ENCODE measurements at regions not wholly inside any gene's neighbourhood (a gene's known extent, or its start where the extent isn't known, plus 50 kb on each side); places are given as distances from the start of the nearest gene placed in this dataset.
A peak's percentile ranks its signal among the peaks of the same experiment; 100 is the strongest.

DNA sequence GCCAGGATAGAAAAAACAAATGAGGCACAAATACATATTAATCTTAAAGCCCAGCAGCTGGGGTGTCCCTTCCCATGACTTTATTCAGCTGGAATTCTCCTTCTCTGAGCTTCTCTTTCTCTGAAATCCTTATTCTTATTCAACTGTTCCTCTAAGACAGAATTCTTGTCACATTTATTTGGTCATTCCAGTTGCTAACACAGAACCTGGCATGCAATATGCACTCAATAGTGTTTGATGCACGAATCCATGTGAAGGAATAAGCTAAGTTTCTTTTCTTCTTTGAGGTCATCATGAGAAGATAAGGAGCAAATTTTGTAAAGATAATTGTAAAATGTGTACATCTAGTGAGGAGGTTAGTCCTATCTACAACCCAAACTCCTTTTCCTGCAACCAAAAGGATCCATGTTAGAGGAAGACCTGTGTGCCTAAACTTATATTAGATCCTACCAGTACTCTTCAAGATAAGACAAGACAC lies 154.2 kb upstream of the KCNMB2 start:
- Mint-ChIP-seq H3K27ac (no peak overlapping the region), H3K27me3 (peaks cover 7 to 20% of the 10 kb centered on the region in 2 donors), H3K4me1 (no peaks in the 10 kb centered on the region), H3K9me3 (no peaks in the 10 kb centered on the region), H3K4me3 (no peak overlapping the region), H3K36me3 (no peaks in the 10 kb centered on the region)
- DNase-seq: no peak
- H3K27ac ChIP-seq (ENCODE audit: low read depth, low read length): no peak overlapping the region
- ChIA-PET CTCF (no interaction called here), POLR2A (no interaction called here)
- H3K36me3 ChIP-seq (ENCODE audit: insufficient read depth, low read length): no peaks in the 10 kb centered on the region
- H3K4me1 ChIP-seq (ENCODE audit: insufficient read depth, low read length): no peaks in the 10 kb centered on the region
- no peak overlapping the region for H3K4me3 ChIP-seq (ENCODE audit: low read length)
- H3K9me3 ChIP-seq (ENCODE audit: low read length): no peaks in the 10 kb centered on the region
- no peaks in the 10 kb centered on the region for H3K27me3 ChIP-seq (ENCODE audit: insufficient read depth, low read length, poor library complexity, severe bottlenecking)

DNA sequence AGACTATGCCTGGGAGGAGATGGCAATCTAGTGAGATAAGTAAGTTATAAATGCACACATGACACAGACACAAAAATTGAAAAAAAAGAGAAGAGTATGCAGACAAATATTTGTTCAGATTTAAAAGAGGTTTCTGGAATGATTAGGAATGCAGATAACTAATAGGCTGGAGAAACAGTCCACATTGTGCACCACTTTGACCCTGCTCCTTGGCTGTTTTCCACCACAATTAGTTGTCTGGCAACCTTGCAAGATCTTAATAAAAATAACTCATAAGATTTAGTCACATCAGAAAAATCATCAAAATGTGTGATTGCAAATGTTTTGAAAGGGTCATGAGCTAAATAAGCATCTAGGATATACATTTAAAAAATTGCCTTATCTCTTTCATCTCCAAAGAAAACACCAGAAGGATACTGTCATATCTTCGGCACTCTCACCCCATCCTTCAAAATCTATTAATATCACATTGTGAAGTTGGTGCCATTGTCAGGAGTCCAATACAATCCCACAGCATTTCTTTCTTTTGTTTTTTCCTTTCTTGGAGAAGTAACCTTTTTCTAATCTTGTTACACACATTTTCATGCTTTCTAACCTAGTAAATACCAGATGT lies 153.7 kb upstream of the KCNMB2 start:
- Histone ChIP-seq H3K27me3 (ENCODE audit: insufficient read depth, low read length, poor library complexity, severe bottlenecking) (no peaks in the 10 kb centered on the region), H3K4me3 (ENCODE audit: low read length) (no peak overlapping the region), H3K27ac (ENCODE audit: low read depth, low read length) (no peak overlapping the region), H3K9me3 (ENCODE audit: low read length) (no peaks in the 10 kb centered on the region), H3K4me1 (ENCODE audit: insufficient read depth, low read length) (no peaks in the 10 kb centered on the region), H3K36me3 (ENCODE audit: insufficient read depth, low read length) (no peaks in the 10 kb centered on the region)
- ChIA-PET POLR2A (no interaction called here), CTCF (no interaction called here)
- DNase-seq: no peak
- Mint-ChIP-seq H3K27ac (no peak overlapping the region), H3K27me3 (peaks cover 7 to 26% of the 10 kb centered on the region in 2 donors), H3K9me3 (no peaks in the 10 kb centered on the region), H3K4me3 (no peak overlapping the region), H3K4me1 (no peaks in the 10 kb centered on the region), H3K36me3 (no peaks in the 10 kb centered on the region)

DNA sequence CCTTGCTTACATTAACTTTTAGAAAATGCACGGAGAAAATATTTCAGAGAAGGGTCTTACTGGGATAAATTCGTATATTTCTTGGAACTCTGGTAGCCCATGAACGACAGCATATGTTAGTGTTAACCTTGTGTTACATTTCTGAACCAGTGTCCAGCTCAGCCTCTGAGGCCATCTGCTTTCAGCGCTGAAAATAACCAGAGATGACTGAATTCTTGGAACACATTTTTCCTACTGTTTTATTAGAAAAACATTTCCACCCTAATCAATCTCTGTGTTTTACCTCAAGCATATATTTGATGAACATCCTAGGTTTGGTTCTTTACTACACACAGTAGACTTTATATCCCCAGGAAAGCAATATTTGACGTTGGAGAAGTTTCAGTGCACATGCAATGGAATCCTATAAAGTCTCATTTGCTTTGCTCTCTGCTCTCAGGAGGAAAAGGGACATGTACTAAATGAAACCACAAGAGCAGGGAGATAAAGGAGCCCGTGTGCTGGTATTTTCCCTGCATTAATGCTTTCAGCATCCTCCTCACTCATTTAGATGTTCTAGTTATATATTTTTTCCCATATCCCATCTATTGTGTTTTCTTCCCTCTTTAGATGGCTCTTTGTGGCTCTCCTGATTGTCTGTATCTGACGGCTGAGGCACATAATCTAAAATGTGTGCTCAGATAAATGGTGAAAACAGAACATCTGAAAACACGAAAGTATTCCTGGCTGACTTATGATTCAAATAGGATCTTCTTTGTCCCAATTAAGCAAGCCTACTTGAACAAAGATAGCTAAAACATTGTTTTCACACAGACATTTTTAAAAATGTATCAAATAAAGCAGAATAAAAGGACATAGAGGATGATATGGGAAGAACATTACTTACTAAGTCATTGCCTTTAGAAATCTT lies 151.7 kb upstream of the KCNMB2 start:
- Mint-ChIP-seq H3K9me3 (no peaks in the 10 kb centered on the region), H3K4me3 (no peak overlapping the region), H3K4me1 (no peaks in the 10 kb centered on the region), H3K27me3 (peaks cover 5 to 36% of the 10 kb centered on the region in 2 donors), H3K27ac (no peak overlapping the region), H3K36me3 (no peaks in the 10 kb centered on the region)
- no peaks in the 10 kb centered on the region for H3K9me3 ChIP-seq (ENCODE audit: low read length)
- H3K27me3 ChIP-seq (ENCODE audit: insufficient read depth, low read length, poor library complexity, severe bottlenecking): no peaks in the 10 kb centered on the region
- DNase-seq: no peak
- no peaks in the 10 kb centered on the region for H3K36me3 ChIP-seq (ENCODE audit: insufficient read depth, low read length)
- CTCF ChIA-PET: interaction anchor here (0.7 to 1.8 kb wide), 6 partner anchors 10 to 1512 kb away, joined by 3 to 14 read pairs (median 6); no protein-coding TSS in a partner anchor
- H3K27ac ChIP-seq (ENCODE audit: low read depth, low read length): no peak overlapping the region
- POLR2A ChIA-PET: no interaction called here
- H3K4me1 ChIP-seq (ENCODE audit: insufficient read depth, low read length): no peaks in the 10 kb centered on the region
- no peak overlapping the region for H3K4me3 ChIP-seq (ENCODE audit: low read length)

DNA sequence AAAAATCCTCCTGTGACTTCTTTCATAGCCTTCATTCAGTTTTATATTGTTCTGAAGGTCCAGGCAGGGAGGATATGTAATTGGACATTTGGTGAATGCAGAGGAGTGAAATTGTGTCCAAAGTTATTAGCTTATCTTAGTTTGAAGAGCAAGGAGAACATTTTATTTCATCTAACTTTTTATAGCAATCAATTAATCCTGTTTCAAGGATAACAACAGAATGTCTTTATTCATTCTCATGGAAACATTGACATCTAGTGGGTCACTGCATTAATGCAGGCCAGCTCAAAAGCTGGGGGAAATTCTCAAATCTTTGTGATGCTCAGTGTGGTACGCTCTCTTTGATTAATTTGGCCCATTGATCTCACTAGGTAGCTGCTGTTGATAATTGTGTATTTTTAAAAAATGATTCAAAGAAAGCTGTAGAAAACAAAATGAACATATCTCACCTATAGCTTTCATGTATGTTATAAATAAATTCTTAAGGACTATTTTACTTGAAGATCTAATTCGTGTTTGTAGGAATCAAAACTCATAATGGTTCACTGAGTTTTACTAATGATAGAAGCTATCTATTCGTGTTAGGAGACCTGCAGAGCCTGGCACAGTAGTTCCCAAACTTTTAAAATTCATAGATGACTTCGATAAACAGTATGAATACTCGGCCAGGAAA lies 150.8 kb upstream of the KCNMB2 start:
- no peak overlapping the region for H3K4me3 ChIP-seq (ENCODE audit: low read length)
- Mint-ChIP-seq H3K27me3 (peaks cover 5 to 41% of the 10 kb centered on the region in 2 donors), H3K4me1 (no peaks in the 10 kb centered on the region), H3K4me3 (no peak overlapping the region), H3K36me3 (no peaks in the 10 kb centered on the region), H3K9me3 (no peaks in the 10 kb centered on the region), H3K27ac (no peak overlapping the region)
- no peak overlapping the region for H3K27ac ChIP-seq (ENCODE audit: low read depth, low read length)
- no peaks in the 10 kb centered on the region for H3K9me3 ChIP-seq (ENCODE audit: low read length)
- no peaks in the 10 kb centered on the region for H3K36me3 ChIP-seq (ENCODE audit: insufficient read depth, low read length)
- peak in 2 of 5 donors; percentile 17 to 21 for DNase-seq
- H3K4me1 ChIP-seq (ENCODE audit: insufficient read depth, low read length): no peaks in the 10 kb centered on the region
- POLR2A ChIA-PET: interaction anchor here (1.0 kb wide), 1 partner anchor 1190 kb away, joined by 4 read pairs; no protein-coding TSS in a partner anchor
- H3K27me3 ChIP-seq (ENCODE audit: insufficient read depth, low read length, poor library complexity, severe bottlenecking): no peaks in the 10 kb centered on the region
- CTCF ChIA-PET: interaction anchor here (0.7 to 1.8 kb wide), 7 partner anchors 9 to 1513 kb away, joined by 3 to 14 read pairs (median 5); no protein-coding TSS in a partner anchor

DNA sequence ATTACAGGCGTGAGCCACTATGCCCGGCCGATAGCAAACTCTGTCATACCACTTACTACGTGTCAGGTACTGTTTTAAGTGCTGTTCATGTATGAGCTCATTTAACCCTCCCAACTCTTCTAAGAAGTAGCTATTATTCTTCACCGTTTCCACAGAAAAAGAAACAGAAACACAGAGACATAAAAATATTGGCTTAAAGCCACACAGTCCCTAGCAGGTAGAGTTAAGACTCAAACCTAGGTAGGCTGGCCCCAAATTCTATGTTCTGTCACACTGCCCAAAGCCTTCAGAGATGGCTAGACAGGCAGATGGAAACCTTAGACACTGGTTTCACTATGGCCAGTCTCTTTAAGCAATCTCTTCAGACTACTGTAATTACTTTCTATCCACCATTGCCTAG lies 149.8 kb upstream of the KCNMB2 start:
- no peak for DNase-seq
- Histone ChIP-seq H3K9me3 (ENCODE audit: low read length) (no peaks in the 10 kb centered on the region), H3K27ac (ENCODE audit: low read depth, low read length) (no peak overlapping the region), H3K36me3 (ENCODE audit: insufficient read depth, low read length) (no peaks in the 10 kb centered on the region), H3K4me3 (ENCODE audit: low read length) (no peak overlapping the region), H3K4me1 (ENCODE audit: insufficient read depth, low read length) (no peaks in the 10 kb centered on the region), H3K27me3 (ENCODE audit: insufficient read depth, low read length, poor library complexity, severe bottlenecking) (no peaks in the 10 kb centered on the region)
- Mint-ChIP-seq H3K9me3 (no peaks in the 10 kb centered on the region), H3K4me3 (no peak overlapping the region), H3K36me3 (no peaks in the 10 kb centered on the region), H3K27ac (no peak overlapping the region), H3K27me3 (peaks cover 5 to 41% of the 10 kb centered on the region in 2 donors), H3K4me1 (no peaks in the 10 kb centered on the region)
- CTCF ChIA-PET: no interaction called here
- POLR2A ChIA-PET: no interaction called here

DNA sequence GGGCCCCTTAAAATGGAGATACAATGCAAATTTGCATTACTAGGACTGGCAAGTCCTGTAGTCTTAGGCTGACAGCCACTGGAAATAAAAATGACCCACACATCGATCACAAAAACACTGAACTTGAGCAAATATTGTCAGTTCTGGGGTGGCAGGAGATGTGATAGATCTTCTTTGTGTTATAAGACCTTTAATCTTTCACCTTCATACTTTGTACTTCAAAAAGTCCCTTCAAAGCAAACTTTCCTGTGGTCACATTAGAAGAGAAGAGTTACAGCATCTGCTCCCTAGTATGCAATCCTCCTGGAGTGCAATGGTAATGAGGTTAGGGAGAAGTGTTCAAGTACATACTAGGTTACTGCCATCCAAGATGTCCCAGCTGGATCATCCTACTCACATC lies 149.4 kb upstream of the KCNMB2 start:
- CTCF ChIA-PET: no interaction called here

DNA sequence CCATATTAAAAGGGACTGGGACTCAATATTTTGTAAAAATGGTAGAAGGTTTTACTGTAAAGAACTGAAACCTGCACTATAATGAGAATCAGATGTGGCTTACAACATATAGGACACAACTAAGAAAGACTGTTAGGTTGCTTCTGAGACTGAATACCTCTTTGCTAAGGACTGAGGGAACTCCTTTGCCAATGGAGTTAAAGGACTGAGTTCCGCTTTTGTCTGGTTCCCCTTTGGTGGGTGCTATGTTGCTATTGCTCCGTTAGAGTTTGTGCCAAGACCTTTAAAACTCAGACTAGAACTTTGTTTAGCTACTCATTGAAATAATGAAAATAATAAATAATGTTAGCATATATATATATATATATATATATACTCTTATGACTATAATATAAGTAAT lies 147.8 kb upstream of the KCNMB2 start:
- Mint-ChIP-seq H3K9me3 (no peaks in the 10 kb centered on the region), H3K27ac (no peak overlapping the region), H3K4me1 (no peaks in the 10 kb centered on the region), H3K4me3 (no peak overlapping the region), H3K36me3 (no peaks in the 10 kb centered on the region), H3K27me3 (peaks cover 5 to 41% of the 10 kb centered on the region in 2 donors)
- ChIA-PET CTCF (no interaction called here), POLR2A (no interaction called here)
- no peak for DNase-seq
- H3K36me3 ChIP-seq (ENCODE audit: insufficient read depth, low read length): no peaks in the 10 kb centered on the region
- no peaks in the 10 kb centered on the region for H3K27me3 ChIP-seq (ENCODE audit: insufficient read depth, low read length, poor library complexity, severe bottlenecking)
- no peak overlapping the region for H3K4me3 ChIP-seq (ENCODE audit: low read length)
- H3K9me3 ChIP-seq (ENCODE audit: low read length): no peaks in the 10 kb centered on the region
- no peak overlapping the region for H3K27ac ChIP-seq (ENCODE audit: low read depth, low read length)
- no peaks in the 10 kb centered on the region for H3K4me1 ChIP-seq (ENCODE audit: insufficient read depth, low read length)

More for the DNA sequence above, 149.4 kb upstream of the KCNMB2 start:
- no peak overlapping the region for H3K27ac Mint-ChIP-seq
- Histone ChIP-seq H3K4me1 (ENCODE audit: insufficient read depth, low read length) (no peaks in the 10 kb centered on the region), H3K36me3 (ENCODE audit: insufficient read depth, low read length) (no peaks in the 10 kb centered on the region), H3K4me3 (ENCODE audit: low read length) (no peak overlapping the region), H3K9me3 (ENCODE audit: low read length) (no peaks in the 10 kb centered on the region), H3K27me3 (ENCODE audit: insufficient read depth, low read length, poor library complexity, severe bottlenecking) (no peaks in the 10 kb centered on the region), H3K27ac (ENCODE audit: low read depth, low read length) (no peak overlapping the region)
- H3K36me3 Mint-ChIP-seq: no peaks in the 10 kb centered on the region
- H3K27me3 Mint-ChIP-seq: peaks cover 5 to 41% of the 10 kb centered on the region in 2 donors
- no peak for DNase-seq
- no peaks in the 10 kb centered on the region for H3K9me3 Mint-ChIP-seq
- no peak overlapping the region for H3K4me3 Mint-ChIP-seq
- POLR2A ChIA-PET: no interaction called here
- H3K4me1 Mint-ChIP-seq: no peaks in the 10 kb centered on the region

DNA sequence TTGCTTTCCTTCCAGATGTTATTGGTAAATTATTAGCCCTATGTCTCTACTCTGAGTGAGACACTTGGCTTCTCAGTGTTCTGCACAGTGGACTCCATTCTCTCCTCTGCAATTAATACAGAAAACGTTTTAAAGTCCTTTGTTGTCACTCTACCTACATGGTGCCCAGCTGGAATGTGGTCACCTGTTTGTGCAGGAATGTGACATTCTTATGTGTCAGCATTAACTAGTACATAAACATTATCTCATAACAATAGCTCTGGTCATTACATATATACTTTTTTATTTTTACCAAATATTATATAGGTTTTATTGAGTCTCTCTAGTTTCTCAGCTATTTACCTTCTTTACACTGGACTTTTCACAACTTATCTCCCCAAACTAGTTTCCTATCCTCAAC lies 147.0 kb upstream of the KCNMB2 start:
- no peaks in the 10 kb centered on the region for H3K4me1 ChIP-seq (ENCODE audit: insufficient read depth, low read length)
- H3K9me3 ChIP-seq (ENCODE audit: low read length): no peaks in the 10 kb centered on the region
- no peaks in the 10 kb centered on the region for H3K36me3 Mint-ChIP-seq
- no peaks in the 10 kb centered on the region for H3K36me3 ChIP-seq (ENCODE audit: insufficient read depth, low read length)
- POLR2A ChIA-PET: no interaction called here
- H3K27me3 Mint-ChIP-seq: peaks cover 7 to 41% of the 10 kb centered on the region in 2 donors
- no peak overlapping the region for H3K27ac Mint-ChIP-seq
- no peak for DNase-seq
- H3K4me3 Mint-ChIP-seq: no peak overlapping the region
- no peaks in the 10 kb centered on the region for H3K27me3 ChIP-seq (ENCODE audit: insufficient read depth, low read length, poor library complexity, severe bottlenecking)
- CTCF ChIA-PET: no interaction called here
- H3K9me3 Mint-ChIP-seq: no peaks in the 10 kb centered on the region
- no peaks in the 10 kb centered on the region for H3K4me1 Mint-ChIP-seq
- H3K27ac ChIP-seq (ENCODE audit: low read depth, low read length): no peak overlapping the region
- H3K4me3 ChIP-seq (ENCODE audit: low read length): no peak overlapping the region

All from CD8-positive, alpha-beta memory T cell (primary cell).